Activated T-cell treated with anti-CD3 and anti-CD28 coated beads for 24 hours (primary cell): ENCODE measurements at regions not wholly inside any gene's neighbourhood (a gene's known extent, or its start where the extent isn't known, plus 50 kb on each side); places are given as distances from the start of the nearest gene placed in this dataset.

Experiments
- DNase-seq: peaks from one replicate; pipeline ENCODE4 v3.0.0-alpha.2; 2020; ENCODE audit warnings: low read depth

GRCh38 chr4:102440498-102440897, 60.7 kb upstream of the NFKB1 start:
- no peak for DNase-seq

GRCh38 chr4:102441978-102442911, 58.9 kb upstream of the NFKB1 start:
- no peak for DNase-seq

- DNase-seq, result no peak
These were observed 56.4 kb upstream of the NFKB1 start for GRCh38 chr4:102444752-102445151.

GRCh38 chr4:102445213-102445612, 55.9 kb upstream of the NFKB1 start:
- no peak for DNase-seq

- no peak for DNase-seq
These were observed 53.7 kb upstream of the NFKB1 start for GRCh38 chr4:102447413-102447812.

- DNase-seq, result peak; percentile 46
These were observed 51.3 kb upstream of the NFKB1 start for GRCh38 chr4:102449751-102450352.

- no peak for DNase-seq
These were observed 49.9 kb upstream of the NFKB1 start for GRCh38 chr4:102451266-102451665.
